HL-60 (cell line): ENCODE measurements at regions not wholly inside any gene's neighbourhood (a gene's known extent, or its start where the extent isn't known, plus 50 kb on each side); places are given as distances from the start of the nearest gene placed in this dataset.

Source experiments
- DNase-seq, 2 experiments: peaks; one replicate each; pipeline ENCODE4 v3.0.0-alpha.2; 2010 to 2020; ENCODE audit warnings: low read depth in 1 of 2, low spot score in 1 of 2
- H3K27ac ChIP-seq: fragments of 250-450 bp; sonication (Bioruptor Pico); replicated peaks from 2 replicates; pipeline ENCODE4 v1.5.1; 2020; ENCODE audit warnings: mild to moderate bottlenecking, moderate library complexity
- H3K27me3 ChIP-seq: fragments of 250-450 bp; sonication (Bioruptor Pico); 2 replicates; pipeline ENCODE4 v1.5.1; 2021; ENCODE audit warnings: mild to moderate bottlenecking, moderate library complexity; ENCODE audit not compliant: insufficient read depth, poor library complexity, severe bottlenecking
- H3K4me3 ChIP-seq: replicated peaks from 2 replicates; pipeline ENCODE4 v1.5.1; 2011; ENCODE audit warnings: mild to moderate bottlenecking, control low read depth, low read length; ENCODE audit not compliant: insufficient read depth
- GABPA ChIP-seq: IDR thresholded peaks from 2 replicates; pipeline ENCODE4 v1.6.1; 2012; ENCODE audit warnings: low read depth
- POLR2AphosphoS5 ChIP-seq: IDR thresholded peaks from 2 replicates; pipeline ENCODE4 v1.6.1; 2012; ENCODE audit warnings: low read depth
- REST ChIP-seq: IDR thresholded peaks from 2 replicates; pipeline ENCODE4 v1.6.1; 2012; ENCODE audit warnings: low read depth; ENCODE audit not compliant: insufficient replicate concordance
- SPI1 ChIP-seq: IDR thresholded peaks from 2 replicates; pipeline ENCODE4 v1.6.1; 2012; ENCODE audit warnings: low read depth, mild to moderate bottlenecking, borderline replicate concordance
- TF ChIP-seq, protein P1 (sequence below): IDR thresholded peaks from one replicate; pipeline ENCODE4 v1.5.1; 2011; ENCODE audit warnings: low read length, control low read depth, inconsistent platforms; ENCODE audit not compliant: insufficient read depth

GRCh38 chr2:7849027-7849426 lies 832.8 kb upstream of the ID2 start:
- TF ChIP-seq POLR2AphosphoS5 (no peak), REST (no peak), GABPA (no peak), SPI1 (no peak)
- TF ChIP-seq, protein P1, sequence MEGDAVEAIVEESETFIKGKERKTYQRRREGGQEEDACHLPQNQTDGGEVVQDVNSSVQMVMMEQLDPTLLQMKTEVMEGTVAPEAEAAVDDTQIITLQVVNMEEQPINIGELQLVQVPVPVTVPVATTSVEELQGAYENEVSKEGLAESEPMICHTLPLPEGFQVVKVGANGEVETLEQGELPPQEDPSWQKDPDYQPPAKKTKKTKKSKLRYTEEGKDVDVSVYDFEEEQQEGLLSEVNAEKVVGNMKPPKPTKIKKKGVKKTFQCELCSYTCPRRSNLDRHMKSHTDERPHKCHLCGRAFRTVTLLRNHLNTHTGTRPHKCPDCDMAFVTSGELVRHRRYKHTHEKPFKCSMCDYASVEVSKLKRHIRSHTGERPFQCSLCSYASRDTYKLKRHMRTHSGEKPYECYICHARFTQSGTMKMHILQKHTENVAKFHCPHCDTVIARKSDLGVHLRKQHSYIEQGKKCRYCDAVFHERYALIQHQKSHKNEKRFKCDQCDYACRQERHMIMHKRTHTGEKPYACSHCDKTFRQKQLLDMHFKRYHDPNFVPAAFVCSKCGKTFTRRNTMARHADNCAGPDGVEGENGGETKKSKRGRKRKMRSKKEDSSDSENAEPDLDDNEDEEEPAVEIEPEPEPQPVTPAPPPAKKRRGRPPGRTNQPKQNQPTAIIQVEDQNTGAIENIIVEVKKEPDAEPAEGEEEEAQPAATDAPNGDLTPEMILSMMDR, result no peak
- Histone ChIP-seq H3K27me3 (no peaks in the 10 kb centered on the region), H3K4me3 (no peak overlapping the region), H3K27ac (no peak overlapping the region)
- DNase-seq, result no peak

GRCh38 chr2:7849531-7849930 lies 832.3 kb upstream of the ID2 start:
- Histone ChIP-seq H3K27me3 (no peaks in the 10 kb centered on the region), H3K27ac (no peak overlapping the region), H3K4me3 (no peak overlapping the region)
- DNase-seq, result no peak
- TF ChIP-seq GABPA, result no peak

GRCh38 chr2:7852546-7852945 lies 829.3 kb upstream of the ID2 start:
- TF ChIP-seq, protein P1, result no peak
- TF ChIP-seq POLR2AphosphoS5, result no peak
- no peak for TF ChIP-seq GABPA
- no peak for TF ChIP-seq REST
- no peak for TF ChIP-seq SPI1
- Histone ChIP-seq H3K27me3 (no peaks in the 10 kb centered on the region), H3K4me3 (no peak overlapping the region), H3K27ac (no peak overlapping the region)
- DNase-seq, result no peak

DNA sequence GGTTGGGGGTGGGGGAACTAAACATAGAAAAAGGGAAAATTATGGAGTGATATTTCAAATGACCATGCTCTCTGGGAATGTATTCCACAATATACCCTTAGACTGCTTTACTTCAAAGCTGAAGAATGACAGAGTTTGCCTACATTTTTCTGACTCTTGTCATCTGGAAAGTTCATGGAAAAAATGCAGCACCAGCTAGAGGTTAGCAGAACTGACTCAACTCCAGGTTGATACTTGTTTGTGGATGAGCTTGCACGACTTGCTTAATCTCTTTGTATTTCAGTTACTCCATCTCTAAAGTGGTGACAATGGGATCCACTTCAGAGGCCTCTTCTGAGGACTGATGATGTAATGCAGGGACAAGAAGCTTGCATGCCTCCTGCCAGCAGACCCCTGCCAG lies 824.0 kb upstream of the ID2 start:
- H3K27ac ChIP-seq, result no peak overlapping the region
- no peak overlapping the region for H3K4me3 ChIP-seq
- DNase-seq, result peak in 1 of 2 experiments; percentile 14
- no peaks in the 10 kb centered on the region for H3K27me3 ChIP-seq
- no peak for TF ChIP-seq SPI1
- no peak for TF ChIP-seq REST
- TF ChIP-seq, protein P1, result no peak
- no peak for TF ChIP-seq GABPA
- TF ChIP-seq POLR2AphosphoS5, result no peak
